GDM1 (cell line): ENCODE measurements at regions not wholly inside any gene's neighbourhood (a gene's known extent, or its start where the extent isn't known, plus 50 kb on each side); places are given as distances from the start of the nearest gene placed in this dataset.
"Not testable (repeated sequence)": the region's sequence is repeated elsewhere in the genome, so short reads cannot be mapped to it uniquely, and the experiment has no call there.

ENCODE experiments used
- DNase-seq: peaks from one replicate; lab custom pipeline; 2025; lab: John Stamatoyannopoulos, UW

DNA sequence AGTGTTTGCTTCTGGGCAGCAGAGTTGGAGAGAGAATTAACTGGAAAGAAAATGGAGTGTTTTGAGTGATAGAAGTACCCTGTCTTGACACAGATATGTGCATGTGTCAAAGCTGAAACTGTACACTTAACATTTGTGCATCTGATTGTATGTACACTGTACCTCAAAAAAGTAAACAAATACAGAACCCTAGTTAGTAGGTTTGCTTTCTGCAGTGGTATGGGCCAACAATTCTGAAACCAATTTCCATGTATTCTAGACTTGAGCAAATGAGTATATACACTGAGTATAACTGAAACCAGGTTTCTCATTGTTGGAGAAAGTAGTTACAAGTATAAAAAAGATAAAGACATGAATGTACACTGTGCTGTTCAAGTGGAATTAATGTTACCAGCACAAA lies 52.4 kb downstream of the ELAPOR2 start:
- DNase-seq, result no peak

DNA sequence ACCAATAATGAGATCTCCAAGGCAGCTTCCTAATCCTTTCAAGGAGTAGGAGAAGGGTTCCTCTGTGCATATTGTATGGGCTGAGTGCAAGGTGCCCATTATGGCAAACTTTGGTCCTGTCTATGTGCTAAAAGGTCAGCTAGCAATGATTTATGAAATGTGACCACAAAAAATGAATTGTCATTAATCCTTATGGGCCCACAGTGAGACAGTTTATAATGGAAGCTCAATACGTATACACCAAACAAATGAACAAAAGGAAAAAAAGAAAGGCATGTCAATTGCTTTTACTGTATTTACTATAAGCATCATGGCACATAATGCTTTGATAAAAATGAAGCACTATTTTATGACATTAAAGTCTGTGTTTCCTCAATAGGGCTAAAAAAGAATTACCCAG lies 54.5 kb downstream of the ELAPOR2 start:
- DNase-seq, result no peak

- DNase-seq, result no peak
These were observed 55.3 kb downstream of the ELAPOR2 start for GRCh38 chr7:87003872-87004798.

DNA sequence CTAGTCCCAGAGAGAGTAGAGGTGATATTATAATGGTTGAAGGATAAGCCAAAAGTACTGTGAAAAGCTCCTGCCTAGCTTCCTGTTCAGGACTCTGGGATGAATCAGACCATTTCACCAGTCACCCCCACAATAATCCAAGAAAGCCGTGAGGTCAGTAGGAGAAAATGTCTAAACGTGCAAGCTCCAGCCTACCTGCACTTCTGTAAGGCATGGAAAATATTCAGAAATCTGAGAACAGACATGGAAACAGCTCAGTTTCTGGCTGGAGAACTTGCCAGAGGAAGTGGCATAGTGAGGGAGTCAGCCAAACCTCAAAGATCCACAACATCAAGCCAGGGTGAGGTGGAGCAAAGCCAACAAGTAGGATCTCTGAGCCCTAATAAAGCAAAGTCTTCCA lies 58.2 kb downstream of the ELAPOR2 start:
- peak; percentile 7 for DNase-seq

DNA sequence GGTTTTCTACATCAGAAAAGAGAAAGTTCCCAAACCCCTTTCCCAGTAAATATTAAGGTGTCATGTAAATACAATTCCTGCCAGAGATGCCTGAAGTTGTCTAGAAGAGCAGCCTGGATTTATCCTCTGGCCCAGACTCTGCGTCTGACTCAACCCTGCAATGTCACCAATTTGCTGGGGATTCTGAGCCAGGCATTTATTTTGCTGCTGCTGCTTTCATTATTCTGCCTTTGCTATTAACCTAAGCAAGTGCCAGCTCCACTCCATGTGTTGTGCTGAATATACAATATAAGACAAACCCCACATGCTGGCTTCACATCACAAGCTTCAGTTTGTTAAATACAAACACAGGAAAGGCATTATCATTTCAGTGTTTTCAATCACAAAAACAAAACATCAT lies 59.1 kb downstream of the ELAPOR2 start:
- DNase-seq, result no peak

DNA sequence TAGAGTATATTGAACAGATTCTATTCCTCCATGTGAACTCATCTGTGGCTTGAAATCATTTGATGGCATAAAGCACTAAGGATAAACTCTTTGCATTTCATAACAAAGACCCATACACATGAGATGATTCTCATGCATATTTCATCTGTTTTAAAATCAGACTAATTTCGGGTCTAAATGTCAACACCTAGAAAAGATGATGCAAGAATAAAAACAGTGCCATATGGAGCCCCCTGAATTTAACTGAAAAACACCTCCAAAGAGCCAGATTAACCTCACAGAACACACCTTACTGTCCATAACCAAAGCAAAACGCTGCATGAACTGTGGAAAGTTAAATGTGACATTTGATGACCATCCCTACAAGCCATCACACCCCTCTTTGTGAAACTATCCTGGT lies 59.7 kb downstream of the ELAPOR2 start:
- DNase-seq, result no peak

DNA sequence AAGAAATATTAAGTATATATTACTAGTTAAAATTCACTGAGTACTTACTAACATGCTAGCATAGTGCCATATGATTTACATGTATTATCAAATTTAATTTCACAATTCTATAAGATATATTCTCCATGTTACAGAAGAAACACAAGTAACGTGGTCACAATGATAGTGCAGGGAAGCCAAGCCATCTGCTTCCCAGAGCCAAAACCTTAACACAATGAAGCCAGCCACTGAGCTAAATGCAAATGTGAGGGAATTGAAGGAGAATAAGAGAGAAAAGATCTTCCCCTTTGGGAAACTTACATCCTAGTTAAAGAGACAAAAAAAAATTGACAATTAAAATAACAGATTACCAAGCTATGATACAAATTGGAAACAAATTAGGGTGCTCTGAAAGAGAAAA lies 63.6 kb downstream of the ELAPOR2 start:
- no peak for DNase-seq

GRCh38 chr7:86995052-86995725 lies 64.3 kb downstream of the ELAPOR2 start:
- no peak for DNase-seq

DNA sequence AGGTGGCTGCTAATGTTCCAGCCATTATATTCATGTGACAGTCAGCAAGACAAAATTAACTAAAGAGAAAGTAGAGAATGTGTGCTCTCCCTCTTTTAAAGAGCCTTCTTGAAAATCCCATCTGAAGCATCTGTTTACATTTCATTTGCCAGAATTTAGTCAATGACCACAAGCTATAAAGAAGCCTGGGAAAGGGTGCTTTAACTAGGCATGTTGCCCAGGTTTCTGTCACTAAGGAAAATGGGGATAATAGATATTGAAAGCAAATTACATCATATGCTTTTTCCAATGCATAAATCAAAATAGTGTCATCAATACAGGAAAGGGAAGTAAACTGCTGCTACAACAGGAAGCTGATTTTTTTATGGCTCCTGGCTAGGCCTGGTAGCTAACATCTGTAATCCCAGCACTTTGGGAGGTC lies 67.7 kb downstream of the ELAPOR2 start:
- no peak for DNase-seq

- DNase-seq, result no peak
These were observed 68.2 kb downstream of the ELAPOR2 start for GRCh38 chr7:86991093-86991769.

- DNase-seq, result no peak
These were observed 70.0 kb downstream of the ELAPOR2 start for GRCh38 chr7:86989407-86989806.

DNA sequence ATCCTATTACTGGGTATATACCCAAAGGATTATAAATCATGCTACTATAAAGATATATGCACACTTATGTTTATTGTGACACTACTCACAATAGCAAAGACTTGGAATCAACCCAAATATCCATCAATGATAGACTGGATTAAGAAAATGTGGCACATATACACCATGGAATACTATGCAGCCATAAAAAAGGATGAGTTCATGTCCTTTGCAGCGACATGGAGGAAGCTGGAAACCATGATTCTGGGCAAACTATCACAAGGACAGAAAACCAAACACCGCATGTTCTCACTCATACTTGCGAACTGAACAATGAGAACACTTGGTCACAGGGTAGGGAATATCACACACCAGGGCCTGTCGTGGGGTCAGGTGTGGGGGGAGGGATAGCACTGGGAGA lies 71.6 kb downstream of the ELAPOR2 start:
- not testable (repeated sequence) for DNase-seq

GRCh38 chr7:86987358-86987757 lies 72.1 kb downstream of the ELAPOR2 start:
- not testable (repeated sequence) for DNase-seq

- DNase-seq, result not testable (repeated sequence)
These were observed 74.1 kb downstream of the ELAPOR2 start for GRCh38 chr7:86985342-86985741.

DNA sequence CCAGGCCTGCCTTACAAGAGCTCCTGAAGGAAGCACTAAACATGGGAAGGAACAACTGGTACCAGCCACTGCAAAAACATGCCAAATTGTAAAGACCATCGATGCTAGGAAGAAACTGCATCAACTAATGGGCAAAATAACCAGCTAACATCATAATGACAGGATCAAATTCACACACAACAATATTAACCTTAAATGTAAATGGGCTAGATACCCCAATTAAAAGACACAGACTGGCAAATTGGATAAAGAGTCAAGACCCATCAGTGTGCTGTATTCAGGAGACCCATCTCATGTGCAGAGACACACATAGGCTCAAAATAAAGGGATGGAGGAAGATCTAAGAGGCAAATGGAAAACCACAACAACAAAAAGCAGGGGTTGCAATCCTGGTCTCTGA lies 75.8 kb downstream of the ELAPOR2 start:
- DNase-seq, result not testable (repeated sequence)

- DNase-seq, result not testable (repeated sequence)
These were observed 77.5 kb downstream of the ELAPOR2 start for GRCh38 chr7:86981937-86982336.

GRCh38 chr7:86981127-86981526 lies 78.3 kb downstream of the ELAPOR2 start:
- peak; percentile 2 for DNase-seq

DNA sequence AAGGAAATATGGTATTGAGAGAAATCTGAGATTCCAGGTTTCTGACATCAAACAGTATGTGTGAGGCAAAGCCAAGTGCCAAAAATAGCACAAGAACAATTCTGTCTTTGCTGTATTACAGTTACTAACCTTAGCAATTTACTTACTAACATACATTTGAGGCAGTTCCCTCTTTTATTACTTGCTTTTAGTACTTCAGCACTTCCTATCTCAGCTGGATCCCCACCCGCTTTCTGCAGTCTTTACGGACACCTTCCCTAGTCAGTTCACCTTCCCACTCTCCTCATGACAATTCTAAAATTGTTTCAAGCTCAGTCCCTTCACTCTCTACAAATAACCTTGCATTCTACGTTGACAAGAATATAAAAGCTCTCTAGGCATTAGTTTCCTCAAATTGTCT lies 79.2 kb downstream of the ELAPOR2 start:
- no peak for DNase-seq

DNA sequence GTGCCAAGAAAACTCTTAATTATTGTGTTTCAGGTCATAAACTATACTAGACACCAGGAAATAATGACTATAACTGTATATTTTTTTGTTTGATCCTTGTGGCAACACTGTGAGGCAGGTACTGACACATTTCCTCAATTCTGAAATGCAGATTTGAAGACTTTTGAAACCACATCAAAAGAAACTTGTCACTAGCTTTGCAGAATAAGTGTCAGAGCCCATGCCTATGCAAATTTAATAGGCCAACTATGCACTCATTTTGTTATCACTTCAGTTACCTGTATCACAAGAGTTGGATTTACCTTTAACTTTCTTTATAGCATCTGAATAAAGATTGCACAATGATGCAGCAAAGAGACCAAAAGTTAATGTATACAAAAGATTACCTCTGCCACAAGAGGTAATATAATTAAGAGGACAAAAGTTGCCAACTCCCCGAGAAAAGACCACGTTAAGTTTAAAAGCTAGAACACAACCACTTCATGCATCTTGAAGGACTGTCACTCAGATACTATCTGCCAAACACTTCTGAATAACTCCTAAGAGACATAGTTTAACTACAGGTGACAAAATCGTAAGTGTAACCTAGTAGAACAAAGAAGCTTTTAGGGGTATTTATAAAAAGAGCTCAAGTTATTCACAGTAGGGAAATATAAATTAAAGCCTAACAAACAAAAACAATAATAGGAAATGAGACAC lies 80.5 kb downstream of the ELAPOR2 start:
- no peak for DNase-seq

GRCh38 chr7:86976958-86977357 lies 82.5 kb downstream of the ELAPOR2 start:
- DNase-seq, result no peak

DNA sequence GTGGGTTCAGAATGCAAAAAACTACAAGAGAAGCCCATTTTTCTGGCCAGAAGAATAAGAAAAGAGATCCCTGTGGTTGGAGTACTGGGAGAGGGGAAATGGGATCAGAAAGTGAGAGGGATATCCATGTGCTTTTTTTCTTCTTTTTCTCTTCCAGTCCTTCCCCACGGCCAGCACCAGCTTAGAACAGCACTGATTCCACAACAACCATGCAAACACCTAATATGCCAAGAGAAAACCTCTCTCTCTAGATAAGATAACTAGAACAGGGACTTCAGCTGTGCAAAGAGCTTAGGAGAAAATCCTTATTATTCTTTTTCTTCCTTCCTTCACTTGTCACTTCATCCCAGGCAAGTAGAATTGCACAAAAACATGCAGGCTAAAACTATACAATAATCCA lies 83.5 kb downstream of the ELAPOR2 start:
- DNase-seq, result no peak

DNA sequence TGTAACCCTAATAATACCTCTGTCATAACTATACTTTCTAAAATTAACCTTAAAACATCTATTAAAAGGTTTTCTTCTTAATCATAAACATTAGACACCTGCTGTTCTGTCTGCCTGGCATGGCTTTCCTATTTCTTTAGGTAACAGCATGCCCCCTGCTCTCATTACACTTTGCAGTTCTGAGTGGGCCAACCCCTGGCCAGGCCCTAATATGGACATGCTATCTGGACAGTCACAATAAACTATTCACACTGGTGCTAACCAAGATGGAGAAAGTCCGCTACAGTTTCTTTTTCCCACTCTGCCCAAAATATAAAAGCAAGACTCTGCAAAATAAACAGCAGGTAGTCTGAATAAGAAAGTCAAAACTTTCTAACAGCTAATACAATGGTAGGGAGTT lies 84.0 kb downstream of the ELAPOR2 start:
- DNase-seq, result no peak
